ENCODE measurements at regions not wholly inside any gene's neighbourhood (a gene's known extent, or its start where the extent isn't known, plus 50 kb on each side); places are given as distances from the start of the nearest gene placed in this dataset.

GRCh38 chr6:102407886-102408741, 1014.6 kb downstream of the GRIK2 start:
- Histone ChIP-seq H3K27ac (ENCODE audit: low read depth, low read length) (no peak overlapping the region), H3K79me2 (ENCODE audit: insufficient read depth, low read length) (no peaks in the 10 kb centered on the region), H3K4me3 (ENCODE audit: insufficient read depth, low read length, poor library complexity, severe bottlenecking) (no peak overlapping the region), H4K20me1 (ENCODE audit: low read depth, low read length) (no peaks in the 10 kb centered on the region), H3K36me3 (ENCODE audit: low read length) (no peaks in the 10 kb centered on the region), H3K27me3 (ENCODE audit: low read length) (no peaks in the 10 kb centered on the region), H3K9me2 (replicated peaks; ENCODE audit: insufficient read depth, low read length) (no peaks in the 10 kb centered on the region), H3K9me3 (ENCODE audit: insufficient read depth, low read length) (no peaks in the 10 kb centered on the region), H3F3A (ENCODE audit: insufficient read depth) (no peaks in the 10 kb centered on the region), H2AFZ (ENCODE audit: low read depth, low read length, severe bottlenecking) (no peak overlapping the region), H3K4me2 (ENCODE audit: low read depth, low read length, poor library complexity, severe bottlenecking) (no peak overlapping the region), H3K9ac (ENCODE audit: low read length) (no peak overlapping the region)
- TF ChIP-seq EZH2phosphoT487 (conservative IDR thresholded peaks at IDR 0.05; ENCODE audit: low read length) (no peak), CTCF (IDR thresholded peaks at IDR 0.05; ENCODE audit: insufficient read depth, low read length, poor library complexity, severe bottlenecking) (no peak)

- no peaks in the 10 kb centered on the region for H3K9me2 ChIP-seq (replicated peaks; ENCODE audit: insufficient read depth, low read length)
- H3K9ac ChIP-seq (ENCODE audit: low read length): no peak overlapping the region
- H3K4me3 ChIP-seq (ENCODE audit: insufficient read depth, low read length, poor library complexity, severe bottlenecking): no peak overlapping the region
- no peaks in the 10 kb centered on the region for H3K27me3 ChIP-seq (ENCODE audit: low read length)
- no peaks in the 10 kb centered on the region for H3F3A ChIP-seq (ENCODE audit: insufficient read depth)
- no peak overlapping the region for H3K4me2 ChIP-seq (ENCODE audit: low read depth, low read length, poor library complexity, severe bottlenecking)
- no peaks in the 10 kb centered on the region for H3K79me2 ChIP-seq (ENCODE audit: insufficient read depth, low read length)
- H3K27ac ChIP-seq (ENCODE audit: low read depth, low read length): no peak overlapping the region
- no peak overlapping the region for H2AFZ ChIP-seq (ENCODE audit: low read depth, low read length, severe bottlenecking)
- no peaks in the 10 kb centered on the region for H3K9me3 ChIP-seq (ENCODE audit: insufficient read depth, low read length)
- no peaks in the 10 kb centered on the region for H4K20me1 ChIP-seq (ENCODE audit: low read depth, low read length)
- no peak for TF ChIP-seq EZH2phosphoT487 (conservative IDR thresholded peaks at IDR 0.05; ENCODE audit: low read length)
- no peak for TF ChIP-seq CTCF (IDR thresholded peaks at IDR 0.05; ENCODE audit: insufficient read depth, low read length, poor library complexity, severe bottlenecking)
- no peaks in the 10 kb centered on the region for H3K36me3 ChIP-seq (ENCODE audit: low read length)
These were observed 1012.4 kb downstream of the GRIK2 start for GRCh38 chr6:102405860-102406259.

GRCh38 chr6:102402635-102403329, 1009.3 kb downstream of the GRIK2 start:
- no peak overlapping the region for H2AFZ ChIP-seq (ENCODE audit: low read depth, low read length, severe bottlenecking)

More at GRCh38 chr6:102402635-102403329, 1009.3 kb downstream of the GRIK2 start:
- Histone ChIP-seq H4K20me1 (ENCODE audit: low read depth, low read length) (no peaks in the 10 kb centered on the region), H3F3A (ENCODE audit: insufficient read depth) (no peaks in the 10 kb centered on the region), H3K9me2 (replicated peaks; ENCODE audit: insufficient read depth, low read length) (no peaks in the 10 kb centered on the region), H3K27me3 (ENCODE audit: low read length) (no peaks in the 10 kb centered on the region), H3K4me2 (ENCODE audit: low read depth, low read length, poor library complexity, severe bottlenecking) (no peak overlapping the region), H3K4me3 (ENCODE audit: insufficient read depth, low read length, poor library complexity, severe bottlenecking) (no peak overlapping the region), H3K27ac (ENCODE audit: low read depth, low read length) (no peak overlapping the region), H3K9me3 (ENCODE audit: insufficient read depth, low read length) (no peaks in the 10 kb centered on the region), H3K36me3 (ENCODE audit: low read length) (no peaks in the 10 kb centered on the region), H3K79me2 (ENCODE audit: insufficient read depth, low read length) (no peaks in the 10 kb centered on the region), H3K9ac (ENCODE audit: low read length) (no peak overlapping the region)
- no peak for TF ChIP-seq CTCF (IDR thresholded peaks at IDR 0.05; ENCODE audit: insufficient read depth, low read length, poor library complexity, severe bottlenecking)
